Stimulated activated CD4-positive, alpha-beta T cell treated with anti-CD3 and anti-CD28 coated beads, Interleukin-1b, Interleukin-23, amount 100 ng/mL, for 4 hours (primary cell): ENCODE measurements at regions not wholly inside any gene's neighbourhood (a gene's known extent, or its start where the extent isn't known, plus 50 kb on each side); places are given as distances from the start of the nearest gene placed in this dataset.

Experiments used
- DNase-seq, 2 donors: peaks; one replicate each; pipeline ENCODE4 v3.0.0-alpha.2; 2020; ENCODE audit warnings: low read depth in 2 of 2

GRCh38 chr12:25009496-25010092, 60.7 kb upstream of the BCAT1 start:
- DNase-seq: no peak

GRCh38 chr12:25005376-25005775, 56.5 kb upstream of the BCAT1 start:
- DNase-seq: no peak

GRCh38 chr12:25004447-25004846, 55.5 kb upstream of the BCAT1 start:
- no peak for DNase-seq

GRCh38 chr12:25001311-25001710, 52.4 kb upstream of the BCAT1 start:
- DNase-seq: no peak
